MM.1S (cell line): ENCODE measurements at regions not wholly inside any gene's neighbourhood (a gene's known extent, or its start where the extent isn't known, plus 50 kb on each side); places are given as distances from the start of the nearest gene placed in this dataset.

ENCODE experiments used
- DNase-seq: peaks from one replicate; pipeline ENCODE4 v3.0.0-alpha.2; 2015
- H2AFZ ChIP-seq: fragments of 300-600 bp; sonication (generic); 2 replicates; pipeline ENCODE4 v1.6.0; 2016; ENCODE audit warnings: antibody characterized with exemption, low read length
- H3F3A ChIP-seq: fragments of 300-600 bp; sonication (generic); 2 replicates; pipeline ENCODE4 v1.6.1; 2016; ENCODE audit warnings: mild to moderate bottlenecking, antibody characterized with exemption, low read length, moderate library complexity, mixed read lengths; ENCODE audit not compliant: insufficient read depth
- H3K27ac ChIP-seq: fragments of 300-600 bp; sonication (generic); 2 replicates; pipeline ENCODE4 v1.5.1; 2016; ENCODE audit warnings: mild to moderate bottlenecking, low read length
- H3K27me3 ChIP-seq: fragments of 300-600 bp; sonication (generic); replicated peaks from 2 replicates; pipeline ENCODE4 v1.6.0; 2016; ENCODE audit warnings: low read length; ENCODE audit not compliant: insufficient read depth
- H3K36me3 ChIP-seq: fragments of 300-600 bp; sonication (generic); replicated peaks from 2 replicates; pipeline ENCODE4 v1.6.1; 2016; ENCODE audit warnings: mild to moderate bottlenecking, low read length, mixed read lengths; ENCODE audit not compliant: insufficient read depth
- H3K4me1 ChIP-seq: fragments of 300-600 bp; sonication (generic); 2 replicates; pipeline ENCODE4 v1.6.1; 2016; ENCODE audit warnings: low read length, mixed read lengths
- H3K4me2 ChIP-seq: fragments of 300-600 bp; sonication (generic); 2 replicates; pipeline ENCODE4 v1.6.0; 2016; ENCODE audit warnings: low read depth, low read length
- H3K4me3 ChIP-seq: fragments of 300-600 bp; sonication (generic); 2 replicates; pipeline ENCODE4 v1.5.1; 2016; ENCODE audit warnings: low read length, mixed read lengths
- H3K79me2 ChIP-seq: fragments of 300-600 bp; sonication (generic); 2 replicates; pipeline ENCODE4 v1.6.1; 2016; ENCODE audit warnings: mixed run types, low read length, mixed read lengths
- H3K9ac ChIP-seq: fragments of 300-600 bp; sonication (generic); 2 replicates; pipeline ENCODE4 v1.6.1; 2016; ENCODE audit warnings: low read length, mixed read lengths
- H3K9me2 ChIP-seq: fragments of 300-600 bp; sonication (generic); replicated peaks from 2 replicates; pipeline ENCODE4 v1.6.1; 2016; ENCODE audit warnings: mild to moderate bottlenecking, low read length, mixed read lengths; ENCODE audit not compliant: insufficient read depth
- H3K9me3 ChIP-seq: fragments of 300-600 bp; sonication (generic); replicated peaks from 2 replicates; pipeline ENCODE4 v1.6.1; 2016; ENCODE audit warnings: mild to moderate bottlenecking, low read length, mixed read lengths; ENCODE audit not compliant: insufficient read depth
- H4K20me1 ChIP-seq: fragments of 300-600 bp; sonication (generic); 2 replicates; pipeline ENCODE4 v1.6.1; 2016; ENCODE audit warnings: mild to moderate bottlenecking, low read length, moderate library complexity, mixed read lengths; ENCODE audit not compliant: insufficient read depth
- EZH2 ChIP-seq: fragments of 300-600 bp; sonication (generic); optimal IDR thresholded peaks from 2 replicates; pipeline ENCODE3; 2017; ENCODE audit warnings: low read depth, mild to moderate bottlenecking, antibody characterized with exemption, low read length, mixed read lengths
- EZH2phosphoT487 ChIP-seq: fragments of 300-600 bp; sonication (generic); IDR thresholded peaks from 2 replicates; pipeline ENCODE4 v1.6.1; 2018; ENCODE audit warnings: antibody characterized with exemption, low read length
- TF ChIP-seq, protein P1 (sequence below): fragments of 300-600 bp; sonication (generic); IDR thresholded peaks from 2 replicates; pipeline ENCODE4 v1.5.1; 2016; ENCODE audit warnings: antibody characterized with exemption, low read length, mixed read lengths

DNA sequence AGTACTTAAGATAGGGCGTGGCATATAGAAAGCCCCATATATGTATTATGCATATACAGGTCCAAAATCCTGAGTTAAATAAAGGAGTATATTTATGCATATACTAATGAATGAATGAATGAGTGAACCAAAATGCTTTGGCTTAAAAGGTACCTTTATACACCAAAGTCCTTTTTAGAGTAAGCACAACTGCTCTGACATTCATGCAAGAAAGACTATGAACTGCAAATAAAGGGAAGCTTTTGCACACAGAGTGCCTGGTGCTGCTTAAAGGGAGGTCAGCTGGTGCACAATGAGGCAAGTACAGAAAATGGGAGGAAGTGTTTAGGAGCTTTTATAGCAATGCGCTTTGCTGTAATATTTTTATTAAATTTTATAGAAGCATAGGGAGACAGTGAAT is 214.0 kb downstream of the KLF13 start:
- no peaks in the 10 kb centered on the region for H3K9me3 ChIP-seq
- TF ChIP-seq, protein P1, sequence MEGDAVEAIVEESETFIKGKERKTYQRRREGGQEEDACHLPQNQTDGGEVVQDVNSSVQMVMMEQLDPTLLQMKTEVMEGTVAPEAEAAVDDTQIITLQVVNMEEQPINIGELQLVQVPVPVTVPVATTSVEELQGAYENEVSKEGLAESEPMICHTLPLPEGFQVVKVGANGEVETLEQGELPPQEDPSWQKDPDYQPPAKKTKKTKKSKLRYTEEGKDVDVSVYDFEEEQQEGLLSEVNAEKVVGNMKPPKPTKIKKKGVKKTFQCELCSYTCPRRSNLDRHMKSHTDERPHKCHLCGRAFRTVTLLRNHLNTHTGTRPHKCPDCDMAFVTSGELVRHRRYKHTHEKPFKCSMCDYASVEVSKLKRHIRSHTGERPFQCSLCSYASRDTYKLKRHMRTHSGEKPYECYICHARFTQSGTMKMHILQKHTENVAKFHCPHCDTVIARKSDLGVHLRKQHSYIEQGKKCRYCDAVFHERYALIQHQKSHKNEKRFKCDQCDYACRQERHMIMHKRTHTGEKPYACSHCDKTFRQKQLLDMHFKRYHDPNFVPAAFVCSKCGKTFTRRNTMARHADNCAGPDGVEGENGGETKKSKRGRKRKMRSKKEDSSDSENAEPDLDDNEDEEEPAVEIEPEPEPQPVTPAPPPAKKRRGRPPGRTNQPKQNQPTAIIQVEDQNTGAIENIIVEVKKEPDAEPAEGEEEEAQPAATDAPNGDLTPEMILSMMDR: no peak
- TF ChIP-seq EZH2phosphoT487: no peak
- TF ChIP-seq EZH2: no peak
- no peak overlapping the region for H3K4me2 ChIP-seq
- H3K79me2 ChIP-seq: no peaks in the 10 kb centered on the region
- H3K4me3 ChIP-seq: no peak overlapping the region
- no peaks in the 10 kb centered on the region for H3F3A ChIP-seq
- no peak for DNase-seq
- H3K9ac ChIP-seq: no peak overlapping the region
- no peaks in the 10 kb centered on the region for H3K27me3 ChIP-seq
- H4K20me1 ChIP-seq: no peaks in the 10 kb centered on the region
- no peak overlapping the region for H3K27ac ChIP-seq
- no peaks in the 10 kb centered on the region for H3K36me3 ChIP-seq
- no peak overlapping the region for H2AFZ ChIP-seq
- H3K9me2 ChIP-seq: no peaks in the 10 kb centered on the region
- no peaks in the 10 kb centered on the region for H3K4me1 ChIP-seq

DNA sequence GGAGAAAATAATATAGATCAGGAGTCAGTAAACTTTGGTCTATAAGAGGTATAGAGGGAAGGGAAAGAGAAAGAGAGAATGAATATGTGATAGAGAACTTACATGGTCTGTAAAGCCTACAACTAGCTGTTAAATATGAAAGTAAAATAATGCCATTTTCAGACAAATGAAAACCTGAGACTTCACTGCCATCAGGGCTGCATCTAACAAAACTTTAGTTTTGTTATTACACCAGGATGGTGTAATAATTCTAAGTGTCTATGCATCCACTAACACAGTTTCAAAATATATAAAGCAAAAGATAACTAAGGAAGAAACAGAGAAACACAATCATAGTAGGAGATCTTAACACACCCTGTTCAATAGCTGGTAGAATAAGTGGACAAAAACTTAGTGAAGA is 217.7 kb downstream of the KLF13 start:
- Histone ChIP-seq H3K9me2 (no peaks in the 10 kb centered on the region), H3K79me2 (no peaks in the 10 kb centered on the region), H3K4me2 (no peak overlapping the region), H4K20me1 (no peaks in the 10 kb centered on the region), H3K27me3 (no peaks in the 10 kb centered on the region), H3K27ac (no peak overlapping the region), H3K4me1 (no peaks in the 10 kb centered on the region), H3F3A (no peaks in the 10 kb centered on the region), H3K36me3 (no peaks in the 10 kb centered on the region), H2AFZ (no peak overlapping the region), H3K4me3 (no peak overlapping the region), H3K9ac (no peak overlapping the region), H3K9me3 (no peaks in the 10 kb centered on the region)
- TF ChIP-seq EZH2: no peak
- TF ChIP-seq, protein P1: no peak
- no peak for TF ChIP-seq EZH2phosphoT487
- DNase-seq: no peak

DNA sequence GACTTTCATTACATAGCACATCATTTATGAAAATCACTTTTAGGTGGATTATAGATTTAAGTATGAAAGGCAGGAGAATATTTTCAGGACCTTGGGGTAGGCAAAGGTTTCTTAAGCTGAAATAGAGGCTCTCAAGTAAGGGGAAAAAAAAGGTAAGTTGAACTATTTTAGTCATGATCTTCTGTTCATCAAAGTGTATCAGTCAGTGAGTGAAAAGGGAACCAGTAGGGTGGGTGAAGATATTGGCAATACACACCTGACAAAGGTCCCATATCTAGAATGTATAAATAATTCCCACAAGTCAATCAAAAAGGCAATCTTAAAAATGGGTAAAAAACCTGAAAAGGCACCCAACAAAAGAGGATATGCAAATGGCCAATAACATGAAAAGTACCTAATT is 218.6 kb downstream of the KLF13 start:
- no peaks in the 10 kb centered on the region for H3F3A ChIP-seq
- no peaks in the 10 kb centered on the region for H4K20me1 ChIP-seq
- H3K9me2 ChIP-seq: no peaks in the 10 kb centered on the region
- H2AFZ ChIP-seq: no peak overlapping the region
- H3K27ac ChIP-seq: no peak overlapping the region
- no peak overlapping the region for H3K4me3 ChIP-seq
- no peaks in the 10 kb centered on the region for H3K27me3 ChIP-seq
- no peak for DNase-seq
- H3K9ac ChIP-seq: no peak overlapping the region
- no peaks in the 10 kb centered on the region for H3K4me1 ChIP-seq
- H3K79me2 ChIP-seq: no peaks in the 10 kb centered on the region
- TF ChIP-seq EZH2 (no peak), EZH2phosphoT487 (no peak)
- TF ChIP-seq, protein P1: no peak
- H3K36me3 ChIP-seq: no peaks in the 10 kb centered on the region
- no peaks in the 10 kb centered on the region for H3K9me3 ChIP-seq
- H3K4me2 ChIP-seq: no peak overlapping the region
